ENCODE measurements at regions not wholly inside any gene's neighbourhood (a gene's known extent, or its start where the extent isn't known, plus 50 kb on each side); places are given as distances from the start of the nearest gene placed in this dataset.

- H3K4me1 Mint-ChIP-seq (ENCODE audit: low read depth): no peaks in the 10 kb centered on the region
- H3K9me3 Mint-ChIP-seq: peaks cover 10% of the 10 kb centered on the region
- H3K4me3 Mint-ChIP-seq: no peak overlapping the region
- no peaks in the 10 kb centered on the region for H3K27me3 Mint-ChIP-seq (ENCODE audit: low read depth)
- DNase-seq (no peak), ATAC-seq (no peak)
- no peaks in the 10 kb centered on the region for H3K36me3 Mint-ChIP-seq (ENCODE audit: insufficient read depth)
Measured at GRCh38 chr20:12371990-12372389, 454.3 kb downstream of the BTBD3 start.

GRCh38 chr20:12372557-12372956 is 454.9 kb downstream of the BTBD3 start:
- Mint-ChIP-seq H3K36me3 (ENCODE audit: insufficient read depth) (no peaks in the 10 kb centered on the region), H3K4me3 (no peak overlapping the region), H3K9me3 (peaks cover 10% of the 10 kb centered on the region), H3K27me3 (ENCODE audit: low read depth) (no peaks in the 10 kb centered on the region), H3K4me1 (ENCODE audit: low read depth) (no peaks in the 10 kb centered on the region)
- DNase-seq (no peak), ATAC-seq (no peak)

GRCh38 chr20:12375967-12376366 is 458.3 kb downstream of the BTBD3 start:
- Mint-ChIP-seq H3K4me3 (no peak overlapping the region), H3K4me1 (ENCODE audit: low read depth) (no peaks in the 10 kb centered on the region), H3K9me3 (peaks cover 15% of the 10 kb centered on the region), H3K36me3 (ENCODE audit: insufficient read depth) (no peaks in the 10 kb centered on the region), H3K27me3 (ENCODE audit: low read depth) (no peaks in the 10 kb centered on the region)
- no peak for DNase-seq
- no peak for ATAC-seq

- no peak overlapping the region for H3K4me3 Mint-ChIP-seq
- DNase-seq (no peak), ATAC-seq (no peak)
- H3K36me3 Mint-ChIP-seq (ENCODE audit: insufficient read depth): no peaks in the 10 kb centered on the region
- H3K9me3 Mint-ChIP-seq: peaks cover 12% of the 10 kb centered on the region
- no peaks in the 10 kb centered on the region for H3K4me1 Mint-ChIP-seq (ENCODE audit: low read depth)
- no peaks in the 10 kb centered on the region for H3K27me3 Mint-ChIP-seq (ENCODE audit: low read depth)
Measured at GRCh38 chr20:12383821-12384220, 466.1 kb downstream of the BTBD3 start.

- no peaks in the 10 kb centered on the region for H3K36me3 Mint-ChIP-seq (ENCODE audit: insufficient read depth)
- peaks cover 11% of the 10 kb centered on the region for H3K9me3 Mint-ChIP-seq
- ATAC-seq (no peak), DNase-seq (no peak)
- H3K27me3 Mint-ChIP-seq (ENCODE audit: low read depth): no peaks in the 10 kb centered on the region
- H3K4me3 Mint-ChIP-seq: no peak overlapping the region
- no peaks in the 10 kb centered on the region for H3K4me1 Mint-ChIP-seq (ENCODE audit: low read depth)
Measured at GRCh38 chr20:12386821-12387220, 469.1 kb downstream of the BTBD3 start.

GRCh38 chr20:12391099-12391498 is 473.4 kb downstream of the BTBD3 start:
- DNase-seq (no peak), ATAC-seq (no peak)
- H3K36me3 Mint-ChIP-seq (ENCODE audit: insufficient read depth): no peaks in the 10 kb centered on the region
- no peaks in the 10 kb centered on the region for H3K27me3 Mint-ChIP-seq (ENCODE audit: low read depth)
- no peak overlapping the region for H3K4me3 Mint-ChIP-seq
- peaks cover 4% of the 10 kb centered on the region for H3K9me3 Mint-ChIP-seq
- H3K4me1 Mint-ChIP-seq (ENCODE audit: low read depth): no peaks in the 10 kb centered on the region

- Mint-ChIP-seq H3K4me1 (ENCODE audit: low read depth) (no peaks in the 10 kb centered on the region), H3K9me3 (peaks cover 10% of the 10 kb centered on the region), H3K27me3 (ENCODE audit: low read depth) (no peaks in the 10 kb centered on the region), H3K4me3 (no peak overlapping the region), H3K36me3 (ENCODE audit: insufficient read depth) (no peaks in the 10 kb centered on the region)
- ATAC-seq (no peak), DNase-seq (no peak)
Measured at GRCh38 chr20:12394786-12395185, 477.1 kb downstream of the BTBD3 start.

- Mint-ChIP-seq H3K4me3 (no peak overlapping the region), H3K4me1 (ENCODE audit: low read depth) (no peaks in the 10 kb centered on the region)
Measured at GRCh38 chr20:12395353-12395752, 477.7 kb downstream of the BTBD3 start.

GRCh38 chr20:12395760-12396159 is 478.1 kb downstream of the BTBD3 start:
- Mint-ChIP-seq H3K36me3 (ENCODE audit: insufficient read depth) (no peaks in the 10 kb centered on the region), H3K27me3 (ENCODE audit: low read depth) (no peaks in the 10 kb centered on the region), H3K9me3 (peaks cover 5% of the 10 kb centered on the region), H3K4me1 (ENCODE audit: low read depth) (no peaks in the 10 kb centered on the region), H3K4me3 (no peak overlapping the region)
- ATAC-seq (no peak), DNase-seq (no peak)

More at GRCh38 chr20:12395353-12395752, 477.7 kb downstream of the BTBD3 start:
- ATAC-seq (no peak), DNase-seq (no peak)
- H3K36me3 Mint-ChIP-seq (ENCODE audit: insufficient read depth): no peaks in the 10 kb centered on the region
- H3K9me3 Mint-ChIP-seq: peaks cover 6% of the 10 kb centered on the region
- no peaks in the 10 kb centered on the region for H3K27me3 Mint-ChIP-seq (ENCODE audit: low read depth)

- no peaks in the 10 kb centered on the region for H3K27me3 Mint-ChIP-seq (ENCODE audit: low read depth)
- ATAC-seq (no peak), DNase-seq (no peak)
- no peaks in the 10 kb centered on the region for H3K36me3 Mint-ChIP-seq (ENCODE audit: insufficient read depth)
- no peak overlapping the region for H3K4me3 Mint-ChIP-seq
- no peaks in the 10 kb centered on the region for H3K4me1 Mint-ChIP-seq (ENCODE audit: low read depth)
- H3K9me3 Mint-ChIP-seq: peaks cover 16% of the 10 kb centered on the region
Measured at GRCh38 chr20:12399110-12399836, 481.6 kb downstream of the BTBD3 start.

GRCh38 chr20:12404941-12405340 is 487.2 kb downstream of the BTBD3 start:
- H3K9me3 Mint-ChIP-seq: peaks cover 33% of the 10 kb centered on the region
- H3K4me1 Mint-ChIP-seq (ENCODE audit: low read depth): no peaks in the 10 kb centered on the region
- no peak for DNase-seq

GRCh38 chr20:12406978-12407377 is 489.3 kb downstream of the BTBD3 start:
- Mint-ChIP-seq H3K9me3 (peaks cover 40% of the 10 kb centered on the region), H3K27me3 (ENCODE audit: low read depth) (no peaks in the 10 kb centered on the region), H3K4me3 (no peak overlapping the region), H3K36me3 (ENCODE audit: insufficient read depth) (no peaks in the 10 kb centered on the region), H3K4me1 (ENCODE audit: low read depth) (no peaks in the 10 kb centered on the region)
- ATAC-seq (no peak), DNase-seq (no peak)

More at GRCh38 chr20:12404941-12405340, 487.2 kb downstream of the BTBD3 start:
- H3K27me3 Mint-ChIP-seq (ENCODE audit: low read depth): no peaks in the 10 kb centered on the region
- no peaks in the 10 kb centered on the region for H3K36me3 Mint-ChIP-seq (ENCODE audit: insufficient read depth)
- H3K4me3 Mint-ChIP-seq: no peak overlapping the region
- ATAC-seq: no peak

GRCh38 chr20:12409501-12409900 is 491.8 kb downstream of the BTBD3 start:
- peaks cover 38% of the 10 kb centered on the region for H3K9me3 Mint-ChIP-seq
- no peak overlapping the region for H3K4me3 Mint-ChIP-seq
- no peaks in the 10 kb centered on the region for H3K36me3 Mint-ChIP-seq (ENCODE audit: insufficient read depth)

GRCh38 chr20:12410783-12411182 is 493.1 kb downstream of the BTBD3 start:
- H3K36me3 Mint-ChIP-seq (ENCODE audit: insufficient read depth): no peaks in the 10 kb centered on the region
- no peaks in the 10 kb centered on the region for H3K27me3 Mint-ChIP-seq (ENCODE audit: low read depth)
- DNase-seq (no peak), ATAC-seq (no peak)
- H3K4me3 Mint-ChIP-seq: no peak overlapping the region
- H3K4me1 Mint-ChIP-seq (ENCODE audit: low read depth): no peaks in the 10 kb centered on the region
- H3K9me3 Mint-ChIP-seq: peaks cover 46% of the 10 kb centered on the region

More at GRCh38 chr20:12409501-12409900, 491.8 kb downstream of the BTBD3 start:
- H3K27me3 Mint-ChIP-seq (ENCODE audit: low read depth): no peaks in the 10 kb centered on the region
- ATAC-seq (no peak), DNase-seq (no peak)
- no peaks in the 10 kb centered on the region for H3K4me1 Mint-ChIP-seq (ENCODE audit: low read depth)

- no peak for DNase-seq
- H3K4me1 Mint-ChIP-seq (ENCODE audit: low read depth): no peaks in the 10 kb centered on the region
Measured at GRCh38 chr20:12411246-12411940, 493.7 kb downstream of the BTBD3 start.

More at GRCh38 chr20:12411246-12411940, 493.7 kb downstream of the BTBD3 start:
- no peak overlapping the region for H3K4me3 Mint-ChIP-seq
- H3K27me3 Mint-ChIP-seq (ENCODE audit: low read depth): no peaks in the 10 kb centered on the region
- H3K36me3 Mint-ChIP-seq (ENCODE audit: insufficient read depth): no peaks in the 10 kb centered on the region
- peaks cover 42% of the 10 kb centered on the region for H3K9me3 Mint-ChIP-seq
- no peak for ATAC-seq
